K562 (cell line): ENCODE measurements at regions not wholly inside any gene's neighbourhood (a gene's known extent, or its start where the extent isn't known, plus 50 kb on each side); places are given as distances from the start of the nearest gene placed in this dataset.

ENCODE experiments used
- E2F1 ChIP-seq: sonication (generic); formaldehyde crosslinking; IDR thresholded peaks from 2 replicates; pipeline ENCODE4 v1.8.1; 2023; ENCODE audit warnings: mild to moderate bottlenecking, missing genetic modification reagents, moderate library complexity
- MECOM ChIP-seq: fragments of 250-450 bp; sonication (Bioruptor Pico); IDR thresholded peaks from 2 replicates; pipeline ENCODE4 v1.8.0; 2022; ENCODE audit warnings: inconsistent platforms
- PKNOX1 ChIP-seq: fragments of 450-650 bp; IDR thresholded peaks from 2 replicates; pipeline ENCODE4 v1.6.1; 2016
- POLR2H ChIP-seq: IDR thresholded peaks from 2 replicates; pipeline ENCODE4 v1.6.1; 2016; ENCODE audit warnings: missing genetic modification characterization, low read depth, mild to moderate bottlenecking, control low read depth, missing compliant biosample characterization, moderate library complexity
- VEZF1 ChIP-seq: fragments of 200-800 bp; sonication (Bioruptor generic); IDR thresholded peaks from 2 replicates; pipeline ENCODE4 v1.6.1; 2017; ENCODE audit warnings: missing genetic modification characterization, missing compliant biosample characterization
- ZKSCAN1 ChIP-seq: fragments of 150-350 bp; IDR thresholded peaks from 2 replicates; pipeline ENCODE4 v1.6.1; 2016; ENCODE audit warnings: low read depth, low read length
- ZNF277 ChIP-seq: fragments of 250-450 bp; sonication (Bioruptor Pico); IDR thresholded peaks from 2 replicates; pipeline ENCODE4 v1.8.0; 2022; ENCODE audit warnings: inconsistent platforms, mild to moderate bottlenecking, moderate library complexity, borderline replicate concordance
- ZNF778 ChIP-seq: fragments of 450-650 bp; formaldehyde crosslinking; IDR thresholded peaks from 2 replicates; pipeline ENCODE4 v1.4.0; 2020; ENCODE audit warnings: mild to moderate bottlenecking, moderate library complexity
- ZNF79 ChIP-seq: fragments of 250-450 bp; sonication (Bioruptor Pico); IDR thresholded peaks from 2 replicates; pipeline ENCODE4 v1.4.0; 2020; ENCODE audit warnings: low read depth, mild to moderate bottlenecking, moderate library complexity

- no peak for TF ChIP-seq VEZF1 (CRISPR knock-in tag)
- TF ChIP-seq MECOM (CRISPR knock-in tag) = no peak
- TF ChIP-seq ZNF79 = no peak
- no peak for TF ChIP-seq POLR2H (tag)
- no peak for TF ChIP-seq ZNF778 (CRISPR knock-in tag)
- TF ChIP-seq ZNF277 (CRISPR knock-in tag) = no peak
- TF ChIP-seq PKNOX1 = no peak
- no peak for TF ChIP-seq E2F1 (CRISPR knock-in tag)
- no peak for TF ChIP-seq ZKSCAN1
These were observed 294.4 kb upstream of the NR5A2 start (continued) for GRCh38 chr1:199733125-199733524.
